Glomerular endothelial cell (primary cell): ENCODE measurements at regions not wholly inside any gene's neighbourhood (a gene's known extent, or its start where the extent isn't known, plus 50 kb on each side); places are given as distances from the start of the nearest gene placed in this dataset.
"Not testable (repeated sequence)": the region's sequence is repeated elsewhere in the genome, so short reads cannot be mapped to it uniquely, and the experiment has no call there.

Source experiments
- DNase-seq: peaks from one replicate; pipeline ENCODE4 v3.0.0-alpha.2; 2011; ENCODE audit warnings: low read depth, low spot score; ENCODE audit errors: extremely low read depth

- DNase-seq: no peak
Observed at GRCh38 chr4:174183259-174183658, 100.2 kb downstream of the FBXO8 start.

GRCh38 chr4:174181827-174182226, 101.6 kb downstream of the FBXO8 start:
- DNase-seq: no peak

- DNase-seq: no peak
Observed at GRCh38 chr4:174177536-174177935, 105.9 kb downstream of the FBXO8 start.

GRCh38 chr4:174175836-174176235, 107.6 kb downstream of the FBXO8 start:
- not testable (repeated sequence) for DNase-seq

GRCh38 chr4:174173360-174173759, 110.1 kb downstream of the FBXO8 start:
- DNase-seq: no peak

- no peak for DNase-seq
Observed at GRCh38 chr4:174172274-174172673, 111.2 kb downstream of the FBXO8 start.

GRCh38 chr4:174170906-174171305, 112.6 kb downstream of the FBXO8 start:
- no peak for DNase-seq

- DNase-seq: no peak
Observed at GRCh38 chr4:174170091-174170490, 113.4 kb downstream of the FBXO8 start.

GRCh38 chr4:174157106-174157607, 126.3 kb downstream of the FBXO8 start:
- no peak for DNase-seq

- DNase-seq: no peak
Observed at GRCh38 chr4:174156239-174156826, 127.1 kb downstream of the FBXO8 start.

- DNase-seq: no peak
Observed at GRCh38 chr4:174154215-174154854, 129.1 kb downstream of the FBXO8 start.

GRCh38 chr4:174152717-174153466, 130.6 kb downstream of the FBXO8 start:
- no peak for DNase-seq

- DNase-seq: no peak
Observed at GRCh38 chr4:174147863-174148262, 135.6 kb downstream of the FBXO8 start.

- no peak for DNase-seq
Observed at GRCh38 chr4:174144106-174144505, 139.4 kb downstream of the FBXO8 start.

GRCh38 chr4:174141876-174142275, 141.6 kb downstream of the FBXO8 start:
- no peak for DNase-seq

- DNase-seq: no peak
Observed at GRCh38 chr4:174138616-174139015, 144.9 kb downstream of the FBXO8 start.

- no peak for DNase-seq
Observed at GRCh38 chr4:174137698-174138097, 145.8 kb downstream of the FBXO8 start.

- DNase-seq: no peak
Observed at GRCh38 chr4:174135936-174136406, 147.5 kb downstream of the FBXO8 start.

- no peak for DNase-seq
Observed at GRCh38 chr4:174135530-174135929, 147.9 kb downstream of the FBXO8 start.

GRCh38 chr4:174134361-174134760, 149.1 kb downstream of the FBXO8 start:
- DNase-seq: no peak

GRCh38 chr4:174133551-174133950, 149.9 kb downstream of the FBXO8 start:
- no peak for DNase-seq

- DNase-seq: no peak
Observed at GRCh38 chr4:174131901-174132300, 151.6 kb downstream of the FBXO8 start.
